ENCODE measurements at regions not wholly inside any gene's neighbourhood (a gene's known extent, or its start where the extent isn't known, plus 50 kb on each side); places are given as distances from the start of the nearest gene placed in this dataset.

GRCh38 chr1:69269491-69269890 lies 298.2 kb upstream of the LRRC7 start:
- TF ChIP-seq OSR1 (CRISPR knock-in tag; IDR thresholded peaks at IDR 0.05) (no peak), CSRNP3 (CRISPR knock-in tag; IDR thresholded peaks at IDR 0.05) (no peak), CSDC2 (CRISPR knock-in tag; IDR thresholded peaks at IDR 0.05) (no peak), TSHZ2 (CRISPR knock-in tag; IDR thresholded peaks at IDR 0.05) (no peak), PATZ1 (CRISPR knock-in tag; IDR thresholded peaks at IDR 0.05; ENCODE audit: borderline replicate concordance) (no peak)
